ENCODE measurements at regions not wholly inside any gene's neighbourhood (a gene's known extent, or its start where the extent isn't known, plus 50 kb on each side); places are given as distances from the start of the nearest gene placed in this dataset.

- ATAC-seq (no peak), DNase-seq (no peak)
- Histone ChIP-seq H3K27ac (no peak overlapping the region), H3K9me3 (no peaks in the 10 kb centered on the region), H3K4me1 (peaks cover 68% of the 10 kb centered on the region), H3K36me3 (peaks cover 26% of the 10 kb centered on the region), H3K4me3 (no peak overlapping the region), H3K27me3 (ENCODE audit: low read depth) (no peaks in the 10 kb centered on the region)
- TF ChIP-seq CTCF (IDR thresholded peaks at IDR 0.05): no peak
- intact Hi-C loops (cut with DNase I): no loop called here
These were observed 65.7 kb downstream of the C9orf152 start for GRCh38 chr9:110142253-110142652.

- Histone ChIP-seq H3K27me3 (ENCODE audit: low read depth) (no peaks in the 10 kb centered on the region), H3K4me1 (peaks cover 74% of the 10 kb centered on the region), H3K4me3 (no peak overlapping the region), H3K36me3 (peaks cover 19% of the 10 kb centered on the region), H3K9me3 (no peaks in the 10 kb centered on the region), H3K27ac (no peak overlapping the region)
- TF ChIP-seq CTCF (IDR thresholded peaks at IDR 0.05): peak; percentile 16
- DNase-seq (no peak), ATAC-seq (peak in 1 of 2 donors; percentile 34)
- intact Hi-C loops (cut with DNase I): no loop called here
These were observed 65.0 kb downstream of the C9orf152 start for GRCh38 chr9:110142868-110143481.

- H3K9me3 ChIP-seq: no peaks in the 10 kb centered on the region
- TF ChIP-seq CTCF (IDR thresholded peaks at IDR 0.05): no peak
- no peak overlapping the region for H3K4me3 ChIP-seq
- H3K36me3 ChIP-seq: peaks cover 14% of the 10 kb centered on the region
- no peaks in the 10 kb centered on the region for H3K27me3 ChIP-seq (ENCODE audit: low read depth)
- H3K4me1 ChIP-seq: peaks cover 76% of the 10 kb centered on the region
- no peak overlapping the region for H3K27ac ChIP-seq
- DNase-seq (no peak), ATAC-seq (peak in 1 of 2 donors; percentile 27)
- intact Hi-C loops (cut with DNase I): no loop called here
These were observed 64.5 kb downstream of the C9orf152 start for GRCh38 chr9:110143485-110143884.

- intact Hi-C loops (cut with DNase I): no loop called here
- DNase-seq (no peak), ATAC-seq (peak; percentile 13 to 40)
- Histone ChIP-seq H3K27ac (no peak overlapping the region), H3K4me1 (peaks cover 76% of the 10 kb centered on the region), H3K9me3 (no peaks in the 10 kb centered on the region), H3K27me3 (ENCODE audit: low read depth) (no peaks in the 10 kb centered on the region), H3K4me3 (no peak overlapping the region), H3K36me3 (peaks cover 8% of the 10 kb centered on the region)
- TF ChIP-seq CTCF (IDR thresholded peaks at IDR 0.05): no peak
These were observed 63.9 kb downstream of the C9orf152 start for GRCh38 chr9:110143950-110144545.

GRCh38 chr9:110146373-110146772 is 61.6 kb downstream of the C9orf152 start:
- Histone ChIP-seq H3K27me3 (ENCODE audit: low read depth) (no peaks in the 10 kb centered on the region), H3K4me1 (peaks cover 82% of the 10 kb centered on the region), H3K4me3 (no peak overlapping the region), H3K9me3 (no peaks in the 10 kb centered on the region), H3K36me3 (no peaks in the 10 kb centered on the region), H3K27ac (no peak overlapping the region)
- intact Hi-C loops (cut with DNase I): no loop called here
- TF ChIP-seq CTCF (IDR thresholded peaks at IDR 0.05): no peak
- no peak for ATAC-seq
- no peak for DNase-seq
